LNCaP clone FGC (cell line): ENCODE measurements at regions not wholly inside any gene's neighbourhood (a gene's known extent, or its start where the extent isn't known, plus 50 kb on each side); places are given as distances from the start of the nearest gene placed in this dataset.

Source experiments
- DNase-seq: peaks from one replicate; pipeline ENCODE4 v3.0.0-alpha.2; 2011; ENCODE audit warnings: low read depth
- H3K4me3 ChIP-seq: 2 replicates; pipeline ENCODE4 v1.5.1; 2011; ENCODE audit warnings: mild to moderate bottlenecking, low read depth, low read length, control low read depth
- CTCF ChIP-seq: IDR thresholded peaks from 2 replicates; pipeline ENCODE4 v1.5.1; 2012; ENCODE audit warnings: mild to moderate bottlenecking; ENCODE audit not compliant: control insufficient read depth, insufficient read depth; ENCODE audit errors: extremely low read depth

GRCh38 chr22:26983311-26983710 lies 325.9 kb downstream of the MIAT start:
- H3K4me3 ChIP-seq = no peak overlapping the region
- TF ChIP-seq CTCF = no peak

GRCh38 chr22:26985206-26985605 lies 327.8 kb downstream of the MIAT start:
- no peak for TF ChIP-seq CTCF
- DNase-seq = no peak
- H3K4me3 ChIP-seq = no peak overlapping the region

More at GRCh38 chr22:26983311-26983710, 325.9 kb downstream of the MIAT start:
- no peak for DNase-seq

GRCh38 chr22:26985931-26986782 lies 328.8 kb downstream of the MIAT start:
- no peak overlapping the region for H3K4me3 ChIP-seq
- TF ChIP-seq CTCF = no peak
- no peak for DNase-seq

GRCh38 chr22:26986884-26987283 lies 329.5 kb downstream of the MIAT start:
- H3K4me3 ChIP-seq = no peak overlapping the region
- TF ChIP-seq CTCF = no peak
- DNase-seq = no peak

GRCh38 chr22:26990503-26991189 lies 333.3 kb downstream of the MIAT start:
- H3K4me3 ChIP-seq = no peak overlapping the region
- TF ChIP-seq CTCF = no peak
- DNase-seq = no peak

GRCh38 chr22:26992556-26992955 lies 335.2 kb downstream of the MIAT start:
- no peak for DNase-seq
- no peak for TF ChIP-seq CTCF
- no peak overlapping the region for H3K4me3 ChIP-seq

- no peak for DNase-seq
- TF ChIP-seq CTCF = no peak
These were observed 336.5 kb downstream of the MIAT start for GRCh38 chr22:26993886-26994285.

More at GRCh38 chr22:26993886-26994285, 336.5 kb downstream of the MIAT start:
- no peak overlapping the region for H3K4me3 ChIP-seq
